RWPE1 (cell line): ENCODE measurements at regions not wholly inside any gene's neighbourhood (a gene's known extent, or its start where the extent isn't known, plus 50 kb on each side); places are given as distances from the start of the nearest gene placed in this dataset.
"Not testable (repeated sequence)": the region's sequence is repeated elsewhere in the genome, so short reads cannot be mapped to it uniquely, and the experiment has no call there.

Source experiments
- CTCF ChIA-PET: fragments of 350-600 bp; sonication (Branson Sonifier 250); formaldehyde crosslinking; extraction: SDS; loops from one replicate; lab custom pipeline; 2021; lab: Yijun Ruan, JAX
- POLR2A ChIA-PET: fragments of 400-600 bp; formaldehyde crosslinking; extraction: SDS; loops from one replicate; lab custom pipeline; 2020; ENCODE audit warnings: antibody characterized with exemption; ENCODE audit not compliant: low non-redundant PET; lab: Yijun Ruan, JAX
- DNase-seq: peaks from one replicate; pipeline ENCODE4 v3.0.0; 2012; ENCODE audit warnings: low spot score
- H3K27ac ChIP-seq: fragments of 450-650 bp; 2 replicates; pipeline ENCODE4 v1.5.1; 2017
- TF ChIP-seq, protein P1 (sequence below): fragments of 450-650 bp; conservative IDR thresholded peaks from 2 replicates; pipeline ENCODE4 v1.5.1; 2017; ENCODE audit warnings: low read depth, mild to moderate bottlenecking

- DNase-seq, result no peak
- TF ChIP-seq, protein P1, sequence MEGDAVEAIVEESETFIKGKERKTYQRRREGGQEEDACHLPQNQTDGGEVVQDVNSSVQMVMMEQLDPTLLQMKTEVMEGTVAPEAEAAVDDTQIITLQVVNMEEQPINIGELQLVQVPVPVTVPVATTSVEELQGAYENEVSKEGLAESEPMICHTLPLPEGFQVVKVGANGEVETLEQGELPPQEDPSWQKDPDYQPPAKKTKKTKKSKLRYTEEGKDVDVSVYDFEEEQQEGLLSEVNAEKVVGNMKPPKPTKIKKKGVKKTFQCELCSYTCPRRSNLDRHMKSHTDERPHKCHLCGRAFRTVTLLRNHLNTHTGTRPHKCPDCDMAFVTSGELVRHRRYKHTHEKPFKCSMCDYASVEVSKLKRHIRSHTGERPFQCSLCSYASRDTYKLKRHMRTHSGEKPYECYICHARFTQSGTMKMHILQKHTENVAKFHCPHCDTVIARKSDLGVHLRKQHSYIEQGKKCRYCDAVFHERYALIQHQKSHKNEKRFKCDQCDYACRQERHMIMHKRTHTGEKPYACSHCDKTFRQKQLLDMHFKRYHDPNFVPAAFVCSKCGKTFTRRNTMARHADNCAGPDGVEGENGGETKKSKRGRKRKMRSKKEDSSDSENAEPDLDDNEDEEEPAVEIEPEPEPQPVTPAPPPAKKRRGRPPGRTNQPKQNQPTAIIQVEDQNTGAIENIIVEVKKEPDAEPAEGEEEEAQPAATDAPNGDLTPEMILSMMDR, result no peak
- POLR2A ChIA-PET, result no interaction called here
- CTCF ChIA-PET, result no interaction called here
- no peak overlapping the region for H3K27ac ChIP-seq
Measured at GRCh38 chr5:130939059-130939458, 226.0 kb downstream of the HINT1 start.

DNA sequence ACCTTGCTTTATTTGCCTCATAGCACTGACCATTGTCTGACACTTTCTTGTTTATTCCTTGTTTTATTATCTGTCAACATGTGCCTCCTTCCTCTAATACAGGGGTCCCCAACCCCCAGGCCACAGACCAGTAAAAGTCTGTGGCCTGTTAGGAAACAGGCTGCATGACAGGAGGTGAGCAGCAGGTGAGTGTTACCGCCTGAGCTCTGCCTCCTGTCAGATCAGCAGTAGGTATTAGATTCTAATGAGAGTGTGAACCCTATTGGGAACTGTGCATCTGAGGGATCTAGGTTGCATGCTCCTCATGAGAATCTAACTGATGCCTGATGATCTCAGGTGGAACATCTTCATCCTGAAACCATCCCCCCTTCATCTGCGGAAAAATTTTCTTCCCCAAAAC is 228.0 kb downstream of the HINT1 start:
- TF ChIP-seq, protein P1, result no peak
- H3K27ac ChIP-seq, result no peak overlapping the region
- ChIA-PET POLR2A (no interaction called here), CTCF (no interaction called here)
- DNase-seq, result no peak

DNA sequence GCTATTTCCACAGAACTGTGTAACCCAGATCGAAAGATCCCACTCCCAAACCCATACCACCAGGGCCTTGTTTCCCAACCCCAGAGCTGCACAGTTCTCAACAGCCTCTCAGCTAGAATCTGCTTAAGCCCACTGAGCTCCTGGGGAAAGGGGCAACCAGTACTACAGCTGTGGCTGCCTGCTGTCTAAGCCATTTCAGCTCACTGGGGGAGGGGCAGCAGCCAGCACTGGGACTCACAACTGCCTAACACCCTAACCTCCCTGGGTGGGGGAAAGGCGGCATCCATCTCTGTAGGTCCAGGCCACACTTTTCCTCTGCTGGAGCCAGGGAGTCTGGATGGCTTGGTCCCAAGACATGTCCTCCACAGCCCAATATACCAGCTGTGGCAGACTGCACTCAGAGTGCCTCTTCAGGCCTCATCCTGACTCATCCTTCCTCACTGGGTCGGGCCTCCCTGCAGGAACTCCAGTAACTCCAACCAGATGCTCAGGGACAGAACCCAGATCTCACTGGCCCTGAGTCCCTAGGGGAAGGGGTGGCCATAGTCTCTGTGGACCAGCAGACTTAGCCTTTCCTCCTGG is 241.4 kb downstream of the HINT1 start:
- TF ChIP-seq, protein P1, result no peak

DNA sequence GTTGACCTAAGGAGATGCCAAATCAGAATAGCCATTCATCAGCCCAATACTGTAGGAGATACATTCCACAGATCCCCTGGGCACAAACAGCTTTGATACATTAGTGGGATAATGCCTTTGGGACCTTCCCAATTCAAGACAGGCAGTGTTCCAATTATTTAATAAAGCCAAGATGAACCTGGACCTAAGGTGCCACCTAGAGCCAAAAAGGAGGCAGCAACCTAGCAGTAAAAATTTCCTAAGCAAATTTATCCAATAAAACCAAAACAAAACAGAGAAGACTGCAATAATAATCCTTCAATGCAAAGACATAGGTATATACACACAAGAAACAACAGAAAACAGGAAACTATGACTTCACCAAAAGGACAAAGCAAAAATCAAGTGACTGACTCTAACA is 253.0 kb downstream of the HINT1 start:
- TF ChIP-seq, protein P1, result no peak
- DNase-seq, result peak; percentile 36
- POLR2A ChIA-PET, result no interaction called here
- no peak overlapping the region for H3K27ac ChIP-seq
- CTCF ChIA-PET, result interaction anchor here (0.7 to 2.3 kb wide), 3 partner anchors 41 to 324 kb away, joined by 4 to 20 read pairs (median 4); no protein-coding TSS in a partner anchor

More for the DNA sequence above, 241.4 kb downstream of the HINT1 start:
- ChIA-PET POLR2A (no interaction called here), CTCF (no interaction called here)
- no peak for DNase-seq
- H3K27ac ChIP-seq, result no peak overlapping the region

- TF ChIP-seq, protein P1, result no peak
- no peak overlapping the region for H3K27ac ChIP-seq
- DNase-seq, result no peak
- CTCF ChIA-PET, result interaction anchor here (0.6 kb wide), 1 partner anchor 1113 kb away, joined by 3 read pairs; no protein-coding TSS in a partner anchor
- POLR2A ChIA-PET, result no interaction called here
Measured at GRCh38 chr5:130908186-130908585, 256.9 kb downstream of the HINT1 start.

GRCh38 chr5:130897537-130898195 is 267.4 kb downstream of the HINT1 start:
- POLR2A ChIA-PET, DNase-seq, H3K27ac ChIP-seq, CTCF ChIA-PET: not testable (repeated sequence)

GRCh38 chr5:130897181-130897536 is 267.9 kb downstream of the HINT1 start:
- CTCF ChIA-PET, POLR2A ChIA-PET, DNase-seq, H3K27ac ChIP-seq: not testable (repeated sequence)
